ENCODE measurements at regions not wholly inside any gene's neighbourhood (a gene's known extent, or its start where the extent isn't known, plus 50 kb on each side); places are given as distances from the start of the nearest gene placed in this dataset.

DNA sequence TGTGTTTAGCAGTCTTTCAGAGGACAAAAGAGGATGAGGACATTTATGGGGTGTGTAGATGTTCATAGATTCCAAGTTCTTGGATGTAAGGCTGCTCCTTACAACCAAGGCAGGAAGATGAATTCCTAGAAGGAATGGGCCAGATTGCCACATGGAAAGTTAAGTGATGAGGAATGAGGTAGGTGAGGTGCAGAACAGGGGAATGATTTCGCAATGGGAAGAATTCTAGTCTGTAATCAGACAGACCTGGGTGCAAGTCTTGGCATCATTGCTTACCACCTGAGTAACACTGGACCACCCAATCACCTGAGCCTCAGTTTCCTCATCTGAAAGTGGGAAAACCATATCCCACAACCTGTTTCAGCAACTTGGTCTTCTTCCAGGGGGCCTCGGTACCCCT lies 174.9 kb downstream of the IER5 start (continued):
- TF ChIP-seq, protein P1, sequence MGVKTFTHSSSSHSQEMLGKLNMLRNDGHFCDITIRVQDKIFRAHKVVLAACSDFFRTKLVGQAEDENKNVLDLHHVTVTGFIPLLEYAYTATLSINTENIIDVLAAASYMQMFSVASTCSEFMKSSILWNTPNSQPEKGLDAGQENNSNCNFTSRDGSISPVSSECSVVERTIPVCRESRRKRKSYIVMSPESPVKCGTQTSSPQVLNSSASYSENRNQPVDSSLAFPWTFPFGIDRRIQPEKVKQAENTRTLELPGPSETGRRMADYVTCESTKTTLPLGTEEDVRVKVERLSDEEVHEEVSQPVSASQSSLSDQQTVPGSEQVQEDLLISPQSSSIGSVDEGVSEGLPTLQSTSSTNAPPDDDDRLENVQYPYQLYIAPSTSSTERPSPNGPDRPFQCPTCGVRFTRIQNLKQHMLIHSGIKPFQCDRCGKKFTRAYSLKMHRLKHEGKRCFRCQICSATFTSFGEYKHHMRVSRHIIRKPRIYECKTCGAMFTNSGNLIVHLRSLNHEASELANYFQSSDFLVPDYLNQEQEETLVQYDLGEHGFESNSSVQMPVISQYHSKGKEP (tag by site-specific recombination; IDR thresholded peaks at IDR 0.05) = no peak

DNA sequence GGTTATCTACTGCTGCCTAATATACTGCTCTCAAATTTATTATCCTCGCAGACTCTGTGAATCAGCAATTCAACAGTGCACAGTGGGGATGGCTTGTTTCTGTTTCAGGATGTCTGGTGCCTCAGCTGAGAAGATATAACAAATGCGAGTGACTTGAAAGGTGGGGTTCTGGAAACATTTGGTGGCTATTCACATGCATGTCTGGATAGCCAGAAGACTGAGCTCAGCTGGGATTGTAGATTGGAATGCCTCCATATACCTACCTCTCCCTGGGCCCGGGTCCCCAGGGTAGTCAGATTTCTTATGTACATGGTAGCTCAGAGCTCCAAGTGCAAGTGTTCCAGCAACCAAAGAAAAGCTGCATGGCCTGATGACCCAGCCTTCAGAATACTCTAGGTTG lies 176.3 kb downstream of the IER5 start:
- TF ChIP-seq ZNF112 (tag by site-specific recombination; IDR thresholded peaks at IDR 0.05) (no peak), ZNF248 (tag by site-specific recombination; IDR thresholded peaks at IDR 0.05) (no peak), ZNF266 (tag by site-specific recombination; IDR thresholded peaks at IDR 0.05; ENCODE audit: low read depth) (no peak), ZNF561 (tag by site-specific recombination; IDR thresholded peaks at IDR 0.05; ENCODE audit: borderline replicate concordance) (no peak), ZBTB21 (tag by site-specific recombination; IDR thresholded peaks at IDR 0.05) (no peak), YY2 (tag by site-specific recombination; IDR thresholded peaks at IDR 0.05) (no peak)
- CTCF ChIA-PET = no interaction called here
- no peak overlapping the region for H3K4me3 ChIP-seq (ENCODE audit: low read depth, low read length)

DNA sequence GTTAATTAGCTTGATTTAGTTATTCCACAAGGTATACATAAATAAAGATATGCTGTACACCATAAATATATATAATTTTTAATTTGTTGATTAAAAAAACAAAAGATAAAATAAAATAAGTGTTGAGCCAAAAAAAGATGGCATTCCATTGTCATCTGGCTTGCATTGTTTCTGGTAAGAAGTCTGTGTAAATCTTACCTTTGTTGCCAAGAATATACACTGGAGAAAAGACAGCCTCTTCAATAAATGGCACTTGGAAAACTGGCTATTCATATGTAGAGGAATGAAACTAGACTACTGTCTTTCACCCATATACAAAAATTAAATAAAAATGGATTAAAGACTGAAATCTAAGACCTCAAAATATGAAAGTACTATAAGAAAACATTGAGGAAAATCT lies 196.5 kb downstream of the IER5 start:
- H3K4me3 ChIP-seq (ENCODE audit: low read depth, low read length) = no peak overlapping the region
- POLR2A ChIA-PET = no interaction called here
- CTCF ChIA-PET = interaction anchor here (0.7 kb wide), 2 partner anchors 632 to 1187 kb away, joined by 3 to 4 read pairs; no protein-coding TSS in a partner anchor
- H3K27ac ChIP-seq (ENCODE audit: extremely low read depth, low read depth, low read length) = no peak overlapping the region
- no peaks in the 10 kb centered on the region for H3K4me1 ChIP-seq (ENCODE audit: control insufficient read depth, insufficient read depth, low read length)
- no peak for TF ChIP-seq HOXD13 (CRISPR knock-in tag; IDR thresholded peaks at IDR 0.05; ENCODE audit: borderline replicate concordance)
- peak; percentile 56 for TF ChIP-seq SETDB1 (IDR thresholded peaks at IDR 0.05; ENCODE audit: insufficient read length, low read length)
- H3K9me3 ChIP-seq (ENCODE audit: control insufficient read depth, insufficient read depth, low read depth, low read length) = no peaks in the 10 kb centered on the region
- H3K36me3 ChIP-seq (ENCODE audit: control insufficient read depth in 2 of 2, insufficient read depth in 1 of 2, low read length in 2 of 2) = no peaks in the 10 kb centered on the region

More for the DNA sequence above, 176.3 kb downstream of the IER5 start:
- H3K27ac ChIP-seq (ENCODE audit: extremely low read depth, low read depth, low read length) = no peak overlapping the region
- POLR2A ChIA-PET = no interaction called here
- H3K4me1 ChIP-seq (ENCODE audit: control insufficient read depth, insufficient read depth, low read length) = no peaks in the 10 kb centered on the region
- no peaks in the 10 kb centered on the region for H3K9me3 ChIP-seq (ENCODE audit: control insufficient read depth, insufficient read depth, low read depth, low read length)
- H3K36me3 ChIP-seq (ENCODE audit: control insufficient read depth in 2 of 2, insufficient read depth in 1 of 2, low read length in 2 of 2) = no peaks in the 10 kb centered on the region

DNA sequence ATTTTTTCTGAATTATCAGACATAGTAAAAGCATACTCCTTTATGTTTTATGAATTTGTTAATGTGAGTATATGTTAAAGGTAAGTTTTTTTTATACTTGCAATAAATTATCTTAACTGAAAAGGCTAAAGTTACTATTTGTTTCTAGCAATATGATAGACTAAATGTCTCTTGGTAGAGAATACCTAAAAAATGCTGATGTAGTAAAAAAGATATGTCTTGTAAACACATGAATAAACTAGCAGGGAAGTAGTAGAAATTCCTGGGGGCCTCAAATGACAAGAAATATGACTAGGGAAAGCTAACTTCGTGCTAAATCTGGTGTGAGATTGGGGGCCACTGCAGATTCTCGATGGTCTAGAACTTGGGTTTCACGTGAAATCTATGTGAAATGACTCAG lies 188.1 kb upstream of the CACNA1E start:
- ChIA-PET CTCF (no interaction called here), POLR2A (no interaction called here)
- Histone ChIP-seq H3K27ac (ENCODE audit: extremely low read depth, low read depth, low read length) (no peak overlapping the region), H3K4me3 (ENCODE audit: low read depth, low read length) (no peak overlapping the region), H3K36me3 (ENCODE audit: control insufficient read depth in 2 of 2, insufficient read depth in 1 of 2, low read length in 2 of 2) (no peaks in the 10 kb centered on the region), H3K9me3 (ENCODE audit: control insufficient read depth, insufficient read depth, low read depth, low read length) (no peaks in the 10 kb centered on the region), H3K4me1 (ENCODE audit: control insufficient read depth, insufficient read depth, low read length) (no peaks in the 10 kb centered on the region)
- TF ChIP-seq ZNF510 (tag by site-specific recombination; IDR thresholded peaks at IDR 0.05; ENCODE audit: insufficient replicate concordance) = no peak
- TF ChIP-seq ZNF133 (tag by site-specific recombination; IDR thresholded peaks at IDR 0.05) = no peak
- no peak for TF ChIP-seq ZNF2 (tag by site-specific recombination; IDR thresholded peaks at IDR 0.05)
- TF ChIP-seq ZNF621 (tag by site-specific recombination; IDR thresholded peaks at IDR 0.05) = no peak
- TF ChIP-seq ZNF24 (tag by site-specific recombination; IDR thresholded peaks at IDR 0.05) = no peak
- no peak for TF ChIP-seq SETDB1 (IDR thresholded peaks at IDR 0.05; ENCODE audit: insufficient read length, low read length)
- no peak for TF ChIP-seq ZNF629 (tag by site-specific recombination; IDR thresholded peaks at IDR 0.05)
- TF ChIP-seq ZNF768 (tag by site-specific recombination; IDR thresholded peaks at IDR 0.05) = no peak
- TF ChIP-seq, protein P2, sequence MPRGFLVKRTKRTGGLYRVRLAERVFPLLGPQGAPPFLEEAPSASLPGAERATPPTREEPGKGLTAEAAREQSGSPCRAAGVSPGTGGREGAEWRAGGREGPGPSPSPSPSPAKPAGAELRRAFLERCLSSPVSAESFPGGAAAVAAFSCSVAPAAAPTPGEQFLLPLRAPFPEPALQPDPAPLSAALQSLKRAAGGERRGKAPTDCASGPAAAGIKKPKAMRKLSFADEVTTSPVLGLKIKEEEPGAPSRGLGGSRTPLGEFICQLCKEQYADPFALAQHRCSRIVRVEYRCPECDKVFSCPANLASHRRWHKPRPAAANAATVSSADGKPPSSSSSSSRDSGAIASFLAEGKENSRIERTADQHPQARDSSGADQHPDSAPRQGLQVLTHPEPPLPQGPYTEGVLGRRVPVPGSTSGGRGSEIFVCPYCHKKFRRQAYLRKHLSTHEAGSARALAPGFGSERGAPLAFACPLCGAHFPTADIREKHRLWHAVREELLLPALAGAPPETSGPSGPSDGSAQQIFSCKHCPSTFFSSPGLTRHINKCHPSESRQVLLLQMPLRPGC (tag by site-specific recombination; IDR thresholded peaks at IDR 0.05) = no peak
- TF ChIP-seq ZNF311 (tag by site-specific recombination; IDR thresholded peaks at IDR 0.05; ENCODE audit: borderline replicate concordance) = no peak
- TF ChIP-seq GFI1B (tag by site-specific recombination; IDR thresholded peaks at IDR 0.05) = no peak
- no peak for TF ChIP-seq HOXD13 (CRISPR knock-in tag; IDR thresholded peaks at IDR 0.05; ENCODE audit: borderline replicate concordance)
- no peak for TF ChIP-seq ZNF266 (tag by site-specific recombination; IDR thresholded peaks at IDR 0.05; ENCODE audit: low read depth)
- no peak for TF ChIP-seq HOXA7 (CRISPR knock-in tag; IDR thresholded peaks at IDR 0.05; ENCODE audit: borderline replicate concordance)
- TF ChIP-seq BCL11A (tag by site-specific recombination; IDR thresholded peaks at IDR 0.05; ENCODE audit: low read depth) = no peak
- no peak for TF ChIP-seq MEIS1 (CRISPR knock-in tag; IDR thresholded peaks at IDR 0.05; ENCODE audit: borderline replicate concordance)
- TF ChIP-seq ZNF140 (tag by site-specific recombination; IDR thresholded peaks at IDR 0.05) = no peak
